Activated T-cell treated with anti-CD3 and anti-CD28 coated beads for 4 hours (primary cell): ENCODE measurements at regions not wholly inside any gene's neighbourhood (a gene's known extent, or its start where the extent isn't known, plus 50 kb on each side); places are given as distances from the start of the nearest gene placed in this dataset.

Source experiments
- DNase-seq: peaks from one replicate; pipeline ENCODE4 v3.0.0-alpha.2; 2020

DNA sequence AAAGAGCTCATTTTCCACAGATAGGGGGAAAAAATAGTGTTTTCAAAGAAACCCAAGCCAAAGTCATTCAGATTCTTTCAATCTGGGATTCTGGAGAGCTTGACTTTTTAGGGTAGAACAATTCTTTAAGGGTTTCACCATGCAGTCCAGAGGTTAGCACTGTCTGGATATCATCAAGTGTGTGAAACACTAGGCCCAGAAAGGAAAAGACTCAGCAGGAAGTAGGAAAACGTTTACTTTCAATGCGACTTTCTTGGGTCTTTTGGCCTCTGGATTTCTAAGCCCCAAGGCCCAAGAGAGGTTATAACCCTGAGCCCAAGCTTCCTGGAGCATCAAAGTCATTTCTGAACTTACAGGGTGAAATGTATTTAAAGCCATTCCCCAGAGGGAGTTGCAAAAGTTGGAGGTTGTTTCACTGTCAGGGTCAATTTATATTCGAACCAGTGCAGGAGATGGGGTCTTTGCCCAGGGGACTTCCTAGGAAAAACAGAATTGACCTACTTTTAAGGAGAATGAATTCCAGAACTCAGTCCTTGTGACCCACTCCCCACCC lies 158.0 kb downstream of the C7orf25 start:
- DNase-seq, result no peak

DNA sequence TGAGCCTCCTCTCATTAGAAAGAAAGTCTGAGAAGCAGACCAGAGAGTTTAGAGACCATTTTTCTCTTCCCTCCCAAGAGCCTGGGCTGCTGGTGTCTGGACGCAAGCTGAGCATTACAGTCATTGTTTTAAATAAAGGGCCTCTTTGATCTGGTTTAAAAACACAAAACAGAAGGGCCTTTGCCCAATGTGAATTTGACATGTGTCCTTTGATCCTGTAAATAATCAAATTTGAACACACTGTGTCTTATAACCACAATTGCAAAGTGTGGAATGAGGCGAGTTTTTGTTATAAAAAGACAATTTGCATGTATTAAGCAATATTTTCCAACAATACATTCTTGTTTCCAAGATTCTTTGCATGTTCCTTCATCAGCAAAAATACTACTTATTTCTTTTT lies 158.5 kb downstream of the C7orf25 start:
- DNase-seq, result no peak

- no peak for DNase-seq
Measured at GRCh38 chr7:42750172-42750571, 161.7 kb downstream of the C7orf25 start.

GRCh38 chr7:42747044-42747443 lies 164.8 kb downstream of the C7orf25 start:
- DNase-seq, result no peak

DNA sequence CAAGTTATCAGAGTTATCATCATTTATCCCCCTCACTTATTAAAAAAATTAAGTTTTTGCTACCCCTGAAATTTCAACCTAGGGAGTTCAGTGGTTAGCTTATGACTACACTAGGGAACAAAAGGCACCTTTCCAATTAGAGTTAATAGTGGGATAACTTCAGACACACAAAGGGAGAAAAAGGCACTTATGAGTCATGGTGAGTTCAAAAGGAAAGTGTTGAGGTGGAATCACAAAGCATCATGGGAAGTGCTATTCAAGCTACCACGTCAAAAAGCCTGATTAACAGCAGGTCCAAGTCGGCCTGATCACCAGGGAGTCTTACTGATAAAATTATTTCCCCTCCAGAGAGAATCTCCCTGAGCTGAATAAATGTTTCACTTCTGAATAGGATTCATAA lies 165.7 kb downstream of the C7orf25 start:
- no peak for DNase-seq

GRCh38 chr7:42745357-42746059 lies 166.4 kb downstream of the C7orf25 start:
- DNase-seq, result peak; percentile 12

DNA sequence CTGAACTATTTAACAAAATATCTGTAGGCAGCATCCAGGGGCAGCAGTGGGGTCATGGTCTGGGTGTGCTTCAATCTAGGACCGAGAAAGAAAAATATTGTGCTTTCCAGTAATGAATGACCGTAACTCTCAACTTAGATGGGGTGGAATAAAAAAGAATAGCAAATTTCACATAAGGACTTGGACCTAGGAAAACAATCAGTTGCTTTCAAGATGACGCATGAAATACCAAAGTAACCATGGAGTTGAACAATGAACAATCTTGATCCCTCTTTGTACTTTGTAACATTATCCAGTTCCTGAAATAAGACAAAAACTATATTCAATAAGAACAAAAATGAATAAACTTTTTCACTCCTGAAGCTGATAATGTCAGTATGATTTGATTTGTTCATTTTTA lies 167.1 kb downstream of the C7orf25 start:
- DNase-seq, result no peak

- no peak for DNase-seq
Measured at GRCh38 chr7:42743077-42743858, 168.6 kb downstream of the C7orf25 start.

- DNase-seq, result no peak
Measured at GRCh38 chr7:42742318-42742717, 169.6 kb downstream of the C7orf25 start.

DNA sequence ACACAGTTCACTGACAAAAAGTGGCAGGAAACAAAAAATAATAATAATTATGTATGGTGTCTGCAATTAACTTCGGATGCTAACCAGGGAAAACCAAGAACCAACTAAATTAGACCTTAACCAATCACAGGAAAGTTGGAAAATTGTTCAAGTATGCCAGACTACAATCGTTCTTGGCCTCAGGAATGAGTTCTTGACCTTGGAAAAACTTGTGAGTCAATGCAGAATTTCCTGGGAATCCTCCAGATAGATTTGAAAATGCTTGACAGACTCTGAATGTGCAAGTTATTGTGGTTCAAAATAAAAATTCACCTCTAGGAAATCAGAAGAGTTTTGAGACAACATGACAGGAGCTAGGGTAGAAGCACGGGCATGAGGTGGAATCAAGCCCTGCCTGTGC lies 171.5 kb downstream of the C7orf25 start:
- no peak for DNase-seq

DNA sequence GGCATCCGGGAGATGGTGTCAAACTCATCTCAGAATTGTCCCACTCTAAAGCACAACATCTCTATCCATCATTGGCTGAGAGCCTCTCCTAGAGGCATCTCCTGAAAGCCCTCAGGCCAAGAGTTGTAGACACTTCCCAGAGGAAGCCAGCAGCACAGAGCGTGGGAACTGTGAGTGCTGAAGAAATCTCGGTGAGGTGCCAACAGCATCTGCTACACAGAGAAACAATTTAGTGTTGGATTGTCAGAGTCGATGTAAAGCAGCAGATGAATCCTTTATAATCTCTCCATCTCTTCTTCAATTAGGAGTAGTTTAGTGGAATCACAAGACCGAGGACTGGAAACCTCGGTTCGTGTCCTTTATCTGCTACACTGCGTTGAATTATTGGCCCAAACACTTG lies 172.2 kb downstream of the C7orf25 start:
- no peak for DNase-seq

DNA sequence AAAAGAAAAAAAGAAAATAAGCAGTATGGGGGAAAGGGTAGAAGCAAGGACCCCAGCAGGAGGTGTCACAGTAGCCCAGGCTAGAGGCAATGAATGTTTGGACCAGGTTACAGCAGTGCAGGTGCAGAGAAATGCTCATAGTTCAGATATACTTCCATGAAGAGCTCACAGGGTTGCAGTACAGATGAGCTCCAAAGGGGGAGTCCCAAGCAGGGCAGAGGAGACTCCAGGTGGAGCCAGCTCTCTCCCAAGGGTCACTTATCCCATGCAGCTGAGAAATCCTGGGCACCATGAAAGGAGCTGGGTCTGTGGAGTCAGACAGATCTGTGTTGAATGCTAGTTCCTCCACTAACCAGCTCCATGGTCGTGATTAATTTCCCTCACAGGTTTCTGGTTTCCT lies 174.9 kb downstream of the C7orf25 start:
- DNase-seq, result no peak

DNA sequence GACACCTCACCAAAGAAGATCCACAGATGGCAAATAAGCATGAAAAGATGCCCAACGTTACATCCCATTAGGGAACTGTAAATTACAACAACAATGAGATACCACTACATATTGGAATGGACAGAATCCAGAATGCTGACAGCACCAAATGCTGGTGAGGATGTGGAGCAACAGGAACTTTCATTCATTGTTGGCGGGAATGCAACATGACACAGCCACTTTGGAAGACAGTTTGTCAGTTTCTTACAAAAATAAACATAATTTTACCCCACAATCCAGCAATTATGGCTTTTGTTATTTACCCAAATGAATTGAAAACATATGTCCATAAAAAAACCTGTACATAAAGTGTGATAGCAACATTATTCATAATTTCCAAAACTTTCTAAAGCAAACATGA lies 176.8 kb downstream of the C7orf25 start:
- no peak for DNase-seq

- DNase-seq, result no peak
Measured at GRCh38 chr7:42734568-42734967, 177.3 kb downstream of the C7orf25 start.

GRCh38 chr7:42733040-42733439 lies 178.8 kb downstream of the C7orf25 start:
- no peak for DNase-seq

DNA sequence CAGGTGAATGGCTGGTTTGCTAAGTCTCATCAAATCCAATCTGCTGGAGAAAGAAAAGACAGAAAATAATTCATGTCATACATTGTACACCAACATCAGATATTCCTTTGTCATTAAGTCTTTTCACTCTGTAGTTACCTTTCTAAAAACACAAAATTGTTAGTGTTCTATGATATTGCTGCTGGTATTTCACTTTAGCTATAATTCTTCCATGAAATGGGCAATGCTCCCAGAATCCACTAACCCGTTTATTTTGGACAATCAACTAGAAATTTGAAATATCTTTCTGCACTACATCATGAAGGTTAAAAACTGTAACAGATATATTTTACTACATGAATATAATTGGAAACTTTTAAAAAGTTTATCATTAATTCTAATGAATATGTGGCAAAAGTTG lies 181.3 kb downstream of the C7orf25 start:
- no peak for DNase-seq

DNA sequence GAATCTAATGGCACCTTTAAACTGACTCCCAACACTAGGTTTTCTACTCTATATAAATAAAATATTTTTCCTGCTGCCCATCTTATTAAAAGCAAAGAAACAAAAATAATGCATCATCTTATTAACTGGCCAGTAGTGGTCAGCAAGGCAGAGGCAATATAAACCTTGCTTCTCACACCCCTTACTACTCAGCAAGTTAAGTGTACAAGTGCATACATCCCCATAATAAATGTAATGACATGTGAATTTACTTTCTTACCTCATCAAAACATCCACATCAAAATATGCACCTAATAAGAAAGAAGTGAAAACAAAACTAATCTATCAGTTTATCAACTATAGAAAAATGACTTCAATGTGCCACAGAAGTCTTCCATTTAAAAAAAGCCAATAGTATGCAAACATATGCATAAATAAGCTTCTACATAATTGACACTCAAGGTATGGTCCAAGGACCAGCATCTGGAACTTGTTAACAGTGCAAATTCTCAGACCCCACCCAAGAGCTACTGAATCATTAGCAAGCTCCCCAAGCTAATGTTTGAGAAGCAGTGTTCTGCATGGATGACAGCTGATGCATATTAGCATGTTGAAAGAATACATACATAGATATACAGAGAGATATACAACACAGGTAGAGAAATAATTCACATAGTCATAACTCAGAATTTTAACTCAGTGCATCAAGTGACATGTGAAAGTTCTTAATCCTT lies 182.7 kb downstream of the C7orf25 start:
- DNase-seq, result no peak

DNA sequence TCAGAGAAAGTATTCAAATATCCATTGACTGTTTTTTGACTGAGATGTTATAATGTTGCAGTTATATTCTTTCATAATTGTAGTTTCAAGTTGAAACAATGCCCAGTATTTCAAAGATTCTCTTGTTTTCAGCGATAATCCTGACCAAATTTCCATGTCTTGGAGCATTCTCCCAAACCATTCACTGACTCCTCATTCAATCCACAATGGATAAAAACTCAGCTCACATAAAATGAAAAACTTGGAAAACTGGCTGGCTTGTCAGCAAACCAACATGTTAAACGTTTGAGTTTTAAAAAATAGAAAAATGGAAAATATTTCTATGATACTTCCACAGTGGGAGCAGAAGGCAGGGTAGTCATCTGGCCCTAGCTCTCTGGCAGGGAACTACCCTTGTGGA lies 184.4 kb downstream of the C7orf25 start:
- no peak for DNase-seq

GRCh38 chr7:42726066-42726785 lies 185.6 kb downstream of the C7orf25 start:
- DNase-seq, result no peak

GRCh38 chr7:42722716-42723115 lies 189.2 kb downstream of the C7orf25 start:
- no peak for DNase-seq

DNA sequence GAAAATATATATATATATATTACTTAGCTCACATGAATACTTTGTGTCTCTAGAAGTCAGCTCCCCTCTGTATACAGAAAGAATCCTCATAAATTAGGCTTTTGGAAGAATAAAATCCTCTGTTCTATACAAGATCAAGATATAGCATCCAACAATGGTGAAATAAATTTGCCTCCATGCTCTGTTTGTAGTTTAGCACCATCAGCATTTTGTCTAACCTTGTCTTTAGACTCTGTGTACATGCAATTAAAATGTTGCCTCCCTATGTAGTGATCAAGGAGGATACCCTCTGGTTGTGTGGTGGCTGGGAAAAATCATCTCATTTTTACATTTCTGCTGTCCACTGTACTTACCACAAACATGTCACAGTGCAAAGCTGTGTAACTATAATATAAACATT lies 189.7 kb downstream of the C7orf25 start:
- no peak for DNase-seq

DNA sequence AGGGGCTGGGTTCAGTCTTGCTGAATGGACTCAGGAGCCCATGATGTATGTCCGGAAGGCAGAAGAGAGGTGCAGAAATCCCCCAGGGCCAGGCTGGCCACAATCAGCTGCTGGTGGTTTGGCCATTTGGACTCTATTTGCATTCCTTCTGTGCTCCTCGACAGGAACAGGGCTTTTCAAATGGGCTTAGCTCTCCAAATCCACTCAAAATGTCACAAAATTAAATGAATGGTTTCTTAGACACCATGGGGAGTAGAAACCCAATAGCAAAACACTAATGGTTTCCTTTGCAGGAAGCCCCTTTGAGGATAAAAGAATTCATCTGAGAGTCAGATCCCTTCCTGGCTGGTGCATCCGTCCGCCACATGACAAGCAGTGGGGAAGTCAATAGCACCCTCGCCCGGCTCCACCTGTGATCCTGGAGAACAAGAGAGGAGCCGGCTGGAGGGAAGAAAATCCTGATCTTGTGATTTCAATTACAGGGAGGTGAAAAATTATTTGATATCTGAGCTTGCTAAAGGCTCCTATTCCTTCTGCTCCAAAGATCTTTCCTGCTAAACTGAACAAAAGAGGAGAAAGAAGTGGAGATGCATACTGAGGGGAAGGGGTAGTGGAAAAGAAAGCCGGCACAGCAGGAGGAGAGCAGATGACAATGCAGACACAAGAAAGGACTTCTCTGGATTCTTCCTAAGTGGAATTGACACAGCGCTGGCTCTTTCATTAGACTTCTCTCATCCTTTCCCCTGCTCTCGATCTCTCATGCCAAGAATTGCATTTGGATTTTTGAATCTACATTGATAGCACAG lies 190.7 kb downstream of the C7orf25 start:
- DNase-seq, result no peak
